ENCODE measurements at regions not wholly inside any gene's neighbourhood (a gene's known extent, or its start where the extent isn't known, plus 50 kb on each side); places are given as distances from the start of the nearest gene placed in this dataset.

GRCh38 chr14:98379830-98380229 is 892.2 kb downstream of the BCL11B start:
- DNase-seq (ENCODE audit: low read depth) = no peak

DNA sequence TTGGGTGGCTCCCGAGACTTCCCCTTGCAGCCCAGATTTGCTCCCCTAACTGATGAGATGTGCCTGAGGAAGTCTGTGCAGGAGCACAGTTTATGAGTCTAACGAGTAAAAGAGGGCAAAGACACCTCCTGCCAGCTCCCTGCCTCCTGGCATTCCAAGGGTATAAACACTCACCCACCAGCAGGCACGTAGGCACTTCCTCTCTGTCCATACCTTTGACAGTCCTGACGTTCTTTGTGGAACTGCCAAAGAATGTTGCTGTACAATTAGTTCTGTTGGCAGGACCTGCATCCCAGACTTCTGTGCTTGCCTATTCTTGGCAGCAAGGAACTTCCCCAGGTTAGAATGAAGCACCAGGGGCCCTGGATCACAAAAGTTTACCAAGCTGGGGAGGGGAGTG is 889.3 kb downstream of the BCL11B start:
- DNase-seq (ENCODE audit: low read depth) = no peak

DNA sequence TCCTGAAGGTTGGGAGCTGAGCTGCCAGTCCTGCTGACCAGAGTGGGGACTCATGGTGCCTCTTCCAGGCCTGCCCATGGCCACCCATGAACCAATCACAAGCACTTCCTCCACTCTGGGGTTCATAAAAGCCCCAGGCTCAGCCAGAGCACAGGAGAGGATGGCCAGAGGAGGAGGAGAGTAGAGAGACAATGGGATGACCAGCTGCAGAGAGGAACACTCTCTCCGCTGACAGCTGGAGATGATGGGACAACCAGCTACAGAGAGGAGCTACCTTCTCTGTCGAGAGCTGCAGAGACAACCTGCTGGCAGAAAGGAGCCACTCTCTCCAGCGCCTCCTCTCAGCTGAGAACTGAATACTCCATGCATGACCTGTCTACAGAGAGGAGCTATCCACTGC is 886.1 kb downstream of the BCL11B start:
- DNase-seq (ENCODE audit: low read depth) = no peak

DNA sequence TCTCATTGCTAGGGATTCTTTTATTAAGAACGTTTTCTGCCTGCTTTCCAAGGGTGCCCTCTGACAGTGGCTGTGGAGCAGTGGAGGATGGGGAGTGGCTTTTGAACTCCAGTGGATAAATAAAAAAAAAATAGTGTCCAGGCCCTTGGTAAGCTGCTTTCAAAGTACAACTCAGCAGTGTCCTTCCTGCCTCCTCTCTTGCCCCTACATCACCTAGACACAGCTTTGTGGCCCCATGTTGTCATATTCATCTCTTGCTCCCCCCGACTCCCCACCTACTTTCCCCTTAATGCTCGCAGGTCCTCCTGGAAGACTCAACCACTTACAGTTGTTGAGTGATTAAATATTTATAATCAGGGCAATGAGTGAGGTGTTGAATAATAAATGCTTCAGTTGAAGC is 880.9 kb downstream of the BCL11B start:
- DNase-seq (ENCODE audit: low read depth) = no peak

DNA sequence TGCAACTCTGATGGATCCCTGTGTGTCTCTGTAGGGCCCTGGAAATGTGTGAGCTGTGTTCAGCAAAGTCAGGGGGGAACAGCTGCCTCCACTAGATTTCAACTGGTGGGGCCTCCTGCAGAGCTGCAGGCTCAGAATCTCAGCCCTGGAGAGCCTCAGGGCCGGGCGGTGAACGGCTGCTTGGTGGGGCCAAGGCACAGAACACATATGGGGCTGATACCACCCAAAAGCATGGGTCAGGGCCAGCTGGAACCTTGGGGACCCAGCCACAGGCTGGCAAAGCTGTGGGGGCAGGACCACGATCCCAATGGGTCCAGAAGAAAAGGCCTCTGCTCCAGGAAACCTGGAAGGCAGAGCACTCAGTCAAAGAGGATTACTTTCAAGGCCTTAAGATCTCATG is 878.5 kb downstream of the BCL11B start:
- DNase-seq (ENCODE audit: low read depth) = no peak

- no peak for DNase-seq (ENCODE audit: low read depth)
Measured at GRCh38 chr14:98404811-98405210, 867.2 kb downstream of the BCL11B start.

DNA sequence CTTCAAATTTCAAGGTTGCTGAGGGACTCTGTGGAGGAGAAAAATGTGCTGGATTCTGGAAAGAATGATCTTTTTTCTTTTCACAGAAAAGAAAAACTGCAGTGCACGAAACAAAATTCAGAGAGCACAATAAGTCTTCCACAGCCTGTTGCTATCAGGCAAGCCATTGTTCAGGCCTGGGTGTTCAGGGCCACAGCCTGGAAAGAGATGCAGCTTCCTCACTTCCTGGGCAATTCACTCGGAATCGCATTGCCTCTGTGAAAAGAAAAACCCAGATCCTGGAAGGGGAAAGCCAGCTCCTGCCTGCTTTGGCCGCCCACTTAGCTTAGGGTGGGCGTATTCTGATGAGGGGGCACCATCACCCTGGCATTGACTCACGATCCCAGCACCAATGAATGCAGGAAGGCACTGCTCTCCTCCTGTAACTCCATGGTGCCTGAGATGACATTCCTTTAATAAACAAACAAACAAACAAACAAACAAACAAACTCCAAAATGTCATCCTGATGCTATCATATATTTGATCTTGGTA is 863.9 kb downstream of the BCL11B start:
- no peak for DNase-seq (ENCODE audit: low read depth)

GRCh38 chr14:98408713-98409112 is 863.3 kb downstream of the BCL11B start:
- DNase-seq (ENCODE audit: low read depth) = no peak

DNA sequence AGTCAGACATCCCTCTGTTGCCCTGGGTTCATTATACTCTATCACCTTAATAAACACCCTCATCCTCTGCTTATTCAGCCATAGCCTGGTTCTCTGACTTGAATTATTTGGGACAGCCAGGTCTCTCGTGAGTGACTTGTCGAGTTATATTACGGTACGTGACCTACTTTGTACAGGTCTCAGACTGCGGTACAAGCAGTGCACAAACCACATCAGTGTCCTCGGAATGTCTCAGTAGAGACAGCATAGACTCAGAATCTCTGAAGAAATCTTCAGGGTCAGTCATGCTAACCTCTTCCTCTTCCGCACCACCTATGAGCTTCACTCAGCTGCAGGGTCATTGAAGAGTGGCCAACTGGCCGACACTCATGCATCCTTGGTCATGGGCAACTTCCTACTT is 860.8 kb downstream of the BCL11B start:
- no peak for DNase-seq (ENCODE audit: low read depth)

GRCh38 chr14:98412431-98412830 is 859.6 kb downstream of the BCL11B start:
- no peak for DNase-seq (ENCODE audit: low read depth)

- no peak for DNase-seq (ENCODE audit: low read depth)
Measured at GRCh38 chr14:98415766-98416165, 856.2 kb downstream of the BCL11B start.

DNA sequence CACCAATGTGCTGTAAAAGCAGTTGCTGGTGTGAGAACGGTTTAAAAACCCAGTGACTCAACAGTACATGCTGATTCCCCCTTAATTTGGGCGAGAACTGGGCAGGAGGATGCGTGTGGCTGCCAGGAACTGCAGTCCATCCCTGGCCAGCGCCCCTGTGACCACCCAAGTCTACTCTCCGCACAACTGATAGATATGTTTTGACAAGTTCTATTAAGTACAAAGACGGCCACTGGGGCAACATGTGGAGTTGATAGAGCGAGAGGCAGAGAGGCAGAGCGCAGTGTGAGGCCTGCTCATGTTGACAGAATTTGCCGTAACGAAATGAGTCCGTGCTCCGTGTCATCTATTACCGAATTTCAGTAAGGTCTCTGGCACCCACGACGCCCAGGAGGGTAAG is 855.0 kb downstream of the BCL11B start:
- no peak for DNase-seq (ENCODE audit: low read depth)

GRCh38 chr14:98428483-98428994 is 843.5 kb downstream of the BCL11B start:
- no peak for DNase-seq (ENCODE audit: low read depth)

GRCh38 chr14:98433436-98433835 is 838.6 kb downstream of the BCL11B start:
- DNase-seq (ENCODE audit: low read depth) = no peak

GRCh38 chr14:98437113-98437512 is 834.9 kb downstream of the BCL11B start:
- DNase-seq (ENCODE audit: low read depth) = no peak

DNA sequence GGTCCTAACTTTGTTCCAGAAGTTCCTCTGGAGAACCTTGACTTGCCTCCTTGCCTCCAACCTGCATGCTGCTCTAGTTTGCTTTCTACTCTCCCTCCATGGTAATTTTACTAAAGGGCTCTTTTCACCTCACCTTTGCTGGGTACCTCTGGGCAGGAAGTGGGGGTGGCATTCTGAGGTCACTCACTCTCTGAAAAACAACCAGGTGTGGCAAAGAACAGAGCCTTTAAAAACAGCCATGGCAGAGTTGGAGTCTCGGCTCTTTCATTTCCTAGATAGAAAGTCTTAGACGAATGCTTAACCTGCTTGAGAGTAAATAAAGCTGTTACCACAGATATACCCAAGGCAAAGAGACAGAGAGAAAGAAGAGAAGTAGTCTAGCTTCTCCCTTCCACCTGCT is 827.9 kb downstream of the BCL11B start:
- DNase-seq (ENCODE audit: low read depth) = no peak

GRCh38 chr14:98445718-98446117 is 826.3 kb downstream of the BCL11B start:
- DNase-seq (ENCODE audit: low read depth) = no peak

DNA sequence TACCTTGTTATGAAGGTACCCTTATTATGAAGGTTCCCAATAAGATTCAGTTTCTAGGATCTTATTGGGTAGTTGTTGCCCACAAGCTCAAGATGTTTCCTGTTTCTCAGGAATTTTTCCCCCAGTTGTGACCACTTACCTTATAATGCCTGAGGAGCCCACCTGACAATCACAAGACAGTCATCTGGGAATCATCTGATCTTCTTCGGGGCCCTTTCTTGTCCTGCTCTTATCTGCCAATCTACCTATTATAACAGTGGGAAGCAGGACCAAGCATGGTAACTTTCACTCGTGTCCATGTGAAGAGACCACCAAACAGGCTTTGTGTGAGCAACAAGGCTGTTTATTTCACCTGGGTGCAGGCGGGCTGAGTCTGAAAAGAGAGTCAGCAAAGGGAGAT is 825.5 kb downstream of the BCL11B start:
- DNase-seq (ENCODE audit: low read depth) = no peak

- no peak for DNase-seq (ENCODE audit: low read depth)
Measured at GRCh38 chr14:98456231-98456630, 815.8 kb downstream of the BCL11B start.

- DNase-seq (ENCODE audit: low read depth) = no peak
Measured at GRCh38 chr14:98458702-98459101, 813.3 kb downstream of the BCL11B start.

GRCh38 chr14:98462908-98463307 is 809.1 kb downstream of the BCL11B start:
- DNase-seq (ENCODE audit: low read depth) = no peak

DNA sequence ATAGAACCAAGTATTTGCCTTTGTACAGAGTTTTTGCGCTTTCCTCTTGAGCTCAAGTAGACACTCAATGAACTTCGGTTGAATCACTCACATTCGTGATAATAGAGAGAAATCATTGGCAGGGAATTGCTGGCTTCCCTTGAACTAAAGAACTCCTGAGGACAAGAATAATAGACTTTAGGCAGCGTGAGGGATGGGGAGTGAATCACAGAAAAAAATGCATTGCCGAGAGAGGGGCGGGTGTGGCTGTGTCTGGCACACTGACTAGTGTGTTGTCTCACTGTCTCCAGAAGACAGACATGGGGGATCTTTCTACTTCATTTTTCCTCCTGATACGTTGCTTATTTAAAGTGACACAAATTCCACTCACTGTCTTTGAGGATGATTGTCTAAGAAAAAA is 805.2 kb downstream of the BCL11B start:
- no peak for DNase-seq (ENCODE audit: low read depth)

DNA sequence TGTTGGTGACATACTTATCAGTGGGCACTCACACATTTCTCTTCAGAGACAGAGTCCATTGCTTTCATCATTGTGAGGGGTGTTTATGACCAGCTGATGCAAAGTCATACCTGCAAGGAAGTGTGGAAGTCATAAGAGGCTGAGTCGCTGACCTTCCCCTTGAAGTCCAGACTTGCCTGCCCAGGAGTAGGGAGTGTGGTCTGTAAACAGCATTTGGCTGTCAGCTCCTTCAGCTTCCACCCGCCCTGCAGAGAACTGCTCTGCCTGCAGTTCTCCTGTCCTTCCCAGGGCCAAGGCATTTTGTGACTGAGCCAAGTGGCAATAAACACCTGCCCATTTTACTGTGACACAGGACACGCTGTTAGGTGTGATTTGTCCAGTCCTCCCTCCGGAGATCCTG is 801.3 kb downstream of the BCL11B start:
- no peak for DNase-seq (ENCODE audit: low read depth)

GRCh38 chr14:98474900-98475299 is 797.1 kb downstream of the BCL11B start:
- DNase-seq (ENCODE audit: low read depth) = no peak

DNA sequence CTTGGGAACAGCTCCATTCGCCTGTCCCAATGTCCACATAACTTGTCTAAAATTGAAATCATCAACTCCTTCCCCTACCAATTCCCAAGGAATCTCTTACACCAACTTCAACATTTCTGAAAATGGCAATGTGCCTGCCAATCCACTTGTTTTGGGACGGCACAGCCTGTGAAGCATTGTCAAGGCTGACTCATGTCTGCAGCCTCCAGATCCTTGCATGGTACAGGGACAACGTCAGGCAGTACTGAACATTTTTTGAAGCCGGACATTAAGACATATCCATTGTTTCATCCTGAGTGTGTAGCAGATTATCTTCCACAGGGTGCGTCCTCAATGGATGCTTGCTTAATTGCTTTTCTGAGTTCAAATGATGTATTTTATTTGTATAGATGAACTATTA is 794.1 kb downstream of the BCL11B start:
- no peak for DNase-seq (ENCODE audit: low read depth)

Data from fibroblast of gingiva (primary cell).